CD4-positive, alpha-beta T cell treated with Interferon gamma for 1 hour (primary cell): ENCODE measurements at regions not wholly inside any gene's neighbourhood (a gene's known extent, or its start where the extent isn't known, plus 50 kb on each side); places are given as distances from the start of the nearest gene placed in this dataset.
"Not testable (repeated sequence)": the region's sequence is repeated elsewhere in the genome, so short reads cannot be mapped to it uniquely, and the experiment has no call there.

ENCODE experiments used
- DNase-seq: peaks from one replicate; pipeline ENCODE4 v3.0.0-alpha.2; 2020

- DNase-seq = no peak
These were observed 102.6 kb upstream of the PPM1J start for GRCh38 chr1:112817555-112818373.

DNA sequence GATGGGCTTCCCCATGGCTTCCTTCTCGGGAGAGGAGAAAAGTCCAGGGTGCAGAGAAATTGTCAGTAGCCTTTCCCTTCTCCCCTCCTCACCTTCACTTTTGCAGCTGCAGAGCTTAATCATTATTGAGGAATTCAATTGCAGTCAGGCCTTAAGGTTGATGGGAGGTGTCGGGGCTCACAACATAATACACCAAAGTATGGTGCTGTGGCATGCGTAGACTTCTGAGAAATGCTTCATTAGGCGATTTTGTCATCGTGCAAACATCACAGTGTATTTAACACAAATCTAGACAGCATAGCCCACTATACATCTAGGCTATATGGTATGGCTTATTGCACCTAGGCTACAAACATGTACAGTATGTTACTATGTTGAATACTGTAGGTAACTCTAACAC is 100.2 kb upstream of the PPM1J start:
- DNase-seq = no peak

DNA sequence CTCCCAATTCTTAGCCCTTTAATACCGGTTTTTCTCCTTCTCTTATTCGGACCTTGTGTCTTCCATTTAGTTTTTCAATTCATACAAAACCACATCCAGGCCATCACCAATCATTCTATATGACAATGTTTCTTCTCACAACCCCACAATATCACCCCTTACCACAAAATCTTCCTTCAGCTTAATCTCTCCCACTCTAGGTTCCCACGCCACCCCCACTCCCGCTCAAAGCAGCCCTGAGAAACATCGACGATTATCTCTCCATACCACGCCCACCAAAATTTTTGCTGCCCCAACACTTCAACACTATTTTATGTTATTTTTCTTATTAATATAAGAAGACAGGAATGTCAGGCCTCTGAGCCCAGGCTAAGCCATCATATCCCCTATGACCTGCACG is 99.5 kb upstream of the PPM1J start:
- DNase-seq = not testable (repeated sequence)

DNA sequence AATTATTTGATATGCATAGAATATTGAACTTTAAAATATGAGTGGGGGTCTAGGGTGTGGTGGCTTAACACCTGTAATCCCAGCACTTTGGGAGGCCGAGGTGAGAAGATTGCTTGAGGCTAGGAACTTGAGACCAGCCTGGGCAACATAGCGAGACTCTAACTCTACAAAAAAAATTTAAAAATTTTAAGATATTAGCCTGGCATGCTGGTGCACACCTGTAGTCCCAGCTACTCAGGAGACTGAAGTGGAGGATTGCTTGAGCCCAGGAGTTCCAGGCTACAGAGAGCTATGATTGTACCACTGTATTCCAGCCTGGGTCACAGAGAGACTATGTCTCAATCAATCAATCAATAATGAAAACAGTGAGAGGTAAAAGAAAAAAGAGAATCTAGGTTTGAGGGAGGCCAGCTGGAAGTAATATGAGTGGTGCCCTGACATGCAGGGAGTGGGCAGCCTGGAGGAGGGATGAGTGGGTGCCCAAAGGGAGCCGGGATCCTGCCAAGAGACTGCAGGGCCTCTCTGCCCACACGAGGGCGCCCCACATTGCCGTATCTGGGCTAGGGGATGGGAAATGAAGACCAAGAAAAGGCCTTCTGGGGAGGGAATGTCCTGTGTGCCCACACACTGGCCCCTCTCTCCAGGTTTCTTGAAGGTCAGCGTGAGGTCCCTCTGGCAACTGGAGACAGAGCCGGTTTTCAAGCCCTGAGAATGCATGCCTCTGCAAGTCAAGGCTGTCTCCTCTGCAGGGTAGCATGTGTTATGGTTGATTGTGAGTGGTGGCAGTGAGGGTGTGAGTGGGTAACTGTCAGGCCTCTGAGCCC is 93.9 kb upstream of the PPM1J start:
- DNase-seq = peak; percentile 26

- no peak for DNase-seq
These were observed 92.9 kb upstream of the PPM1J start for GRCh38 chr1:112807999-112808398.

DNA sequence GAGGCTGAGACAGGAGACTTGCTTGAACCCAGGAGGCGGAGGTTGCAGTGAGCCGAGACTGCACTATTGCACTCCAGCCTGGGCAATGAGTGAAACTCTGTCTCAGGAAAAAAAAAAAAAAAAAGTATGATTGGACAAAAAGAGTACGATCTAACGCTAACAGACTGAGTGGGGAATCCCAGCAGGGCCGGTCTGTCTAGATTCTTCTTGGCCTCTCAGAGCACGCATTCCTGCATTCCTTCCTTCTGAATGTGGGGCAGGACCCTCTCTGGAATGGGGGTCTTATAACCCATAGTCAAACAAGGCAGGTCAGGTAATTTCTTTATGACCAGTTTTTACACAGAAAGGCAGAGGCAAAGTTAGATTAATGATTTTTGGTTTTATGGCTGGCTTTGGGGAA is 92.0 kb upstream of the PPM1J start:
- no peak for DNase-seq

- no peak for DNase-seq
These were observed 91.0 kb upstream of the PPM1J start for GRCh38 chr1:112806090-112806642.

DNA sequence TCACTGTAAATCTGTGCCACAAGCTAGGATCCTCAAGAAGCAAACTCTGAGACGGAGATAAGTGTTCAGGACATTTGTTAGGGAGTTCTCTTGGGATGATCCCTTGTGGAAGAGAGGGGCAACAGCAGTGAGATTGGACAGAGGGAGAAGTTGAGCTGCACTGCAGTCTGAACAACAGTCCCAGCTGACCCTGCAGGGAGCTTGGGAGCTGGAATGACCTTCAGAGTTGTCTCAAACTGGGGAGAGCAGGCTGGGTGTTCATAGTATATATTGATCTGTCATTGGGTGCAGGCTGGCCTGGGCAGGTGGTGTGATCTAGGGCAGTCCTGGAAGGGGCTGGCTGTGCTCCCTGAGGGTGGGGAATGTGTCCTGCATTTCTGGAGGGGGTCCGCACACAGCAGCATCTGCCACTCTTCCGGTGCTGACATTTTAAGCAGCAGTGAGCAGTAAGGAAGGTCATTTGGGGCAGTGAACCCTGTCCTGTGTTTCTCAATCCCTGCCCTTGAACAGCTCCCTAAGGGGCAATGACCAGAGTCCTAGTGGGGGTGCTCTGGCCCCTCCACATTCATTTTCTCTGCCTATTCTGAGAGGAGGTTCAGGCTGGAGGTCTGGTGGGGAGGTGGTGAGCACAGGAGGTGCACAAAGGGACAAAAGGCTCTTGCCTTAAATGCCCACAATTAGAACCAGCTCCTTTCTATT is 90.2 kb upstream of the PPM1J start:
- DNase-seq = no peak

- peak; percentile 37 for DNase-seq
These were observed 89.0 kb upstream of the PPM1J start for GRCh38 chr1:112803906-112804762.

GRCh38 chr1:112800289-112800688 is 85.2 kb upstream of the PPM1J start:
- no peak for DNase-seq

- no peak for DNase-seq
These were observed 83.2 kb upstream of the PPM1J start for GRCh38 chr1:112798292-112798691.

DNA sequence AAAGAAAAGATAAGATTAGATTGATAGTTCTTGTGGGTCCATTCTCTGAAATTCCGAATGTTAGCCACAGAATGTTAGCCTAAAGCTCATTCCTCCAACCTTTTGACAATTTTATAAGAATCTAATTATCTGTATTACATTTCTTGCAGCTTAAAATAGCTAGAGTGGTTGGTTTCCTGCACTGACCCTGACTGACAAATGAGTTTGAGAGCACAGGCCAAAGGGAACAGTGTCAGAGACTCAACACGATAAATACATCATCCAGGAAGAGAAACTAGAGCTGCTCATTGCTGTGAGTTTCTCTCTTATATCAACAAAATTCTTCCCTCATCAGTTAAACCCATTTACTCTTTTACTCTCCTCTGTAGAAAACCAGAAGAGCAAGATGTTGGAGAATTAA is 82.1 kb upstream of the PPM1J start:
- DNase-seq = no peak

DNA sequence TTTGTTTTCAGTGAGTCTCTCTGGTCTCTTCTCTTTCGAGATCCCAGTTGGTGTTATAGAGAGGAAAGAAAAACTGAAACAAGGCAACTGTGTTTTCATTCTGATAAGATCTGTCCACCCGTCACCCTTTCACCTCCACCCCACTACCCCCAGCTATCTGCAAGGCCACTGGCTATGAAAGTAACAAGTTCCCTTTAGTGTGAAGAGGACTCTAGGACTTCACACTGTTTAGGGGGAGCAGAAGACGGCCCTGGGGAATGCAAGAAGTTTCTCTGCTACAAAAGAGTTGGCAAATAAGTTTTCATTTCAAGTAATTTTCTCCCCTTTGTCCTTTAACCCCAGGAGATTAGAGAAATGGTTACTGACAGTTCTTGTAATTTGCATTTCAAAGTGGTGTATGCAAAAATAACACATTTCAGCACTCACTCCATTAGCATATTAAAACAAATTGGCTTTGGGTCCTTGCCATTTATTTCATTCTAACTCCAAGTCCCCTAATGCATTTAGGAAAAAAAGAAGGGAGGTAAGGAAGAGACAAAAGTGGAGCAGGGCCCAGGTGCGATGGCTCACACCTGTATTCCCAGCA is 79.6 kb upstream of the PPM1J start:
- DNase-seq = no peak

GRCh38 chr1:112793631-112794565 is 78.8 kb upstream of the PPM1J start:
- DNase-seq = no peak

GRCh38 chr1:112791723-112792104 is 76.6 kb upstream of the PPM1J start:
- no peak for DNase-seq

- DNase-seq = no peak
These were observed 76.0 kb upstream of the PPM1J start for GRCh38 chr1:112790920-112791722.

GRCh38 chr1:112788561-112788960 is 73.4 kb upstream of the PPM1J start:
- no peak for DNase-seq

DNA sequence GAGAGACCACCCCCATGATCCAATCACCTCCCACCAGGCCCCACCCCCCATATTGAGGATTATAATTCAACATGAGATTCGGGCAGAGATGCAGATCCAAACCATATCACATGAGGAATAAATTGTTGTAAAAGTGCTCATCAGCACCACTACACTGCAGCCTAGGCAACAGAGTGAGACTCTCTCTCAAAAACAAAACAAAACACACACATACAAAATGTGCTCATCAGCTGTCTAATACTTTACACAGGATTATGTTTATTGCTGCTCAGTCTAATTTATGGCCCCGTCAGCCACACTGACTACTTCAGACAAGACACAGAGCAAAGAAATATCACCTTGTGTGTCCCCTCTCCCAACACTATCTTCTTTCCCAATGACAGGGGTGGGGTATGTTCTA is 72.9 kb upstream of the PPM1J start:
- DNase-seq = no peak

- DNase-seq = no peak
These were observed 67.9 kb upstream of the PPM1J start for GRCh38 chr1:112783059-112783458.
